ENCODE measurements at regions not wholly inside any gene's neighbourhood (a gene's known extent, or its start where the extent isn't known, plus 50 kb on each side); places are given as distances from the start of the nearest gene placed in this dataset.

DNA sequence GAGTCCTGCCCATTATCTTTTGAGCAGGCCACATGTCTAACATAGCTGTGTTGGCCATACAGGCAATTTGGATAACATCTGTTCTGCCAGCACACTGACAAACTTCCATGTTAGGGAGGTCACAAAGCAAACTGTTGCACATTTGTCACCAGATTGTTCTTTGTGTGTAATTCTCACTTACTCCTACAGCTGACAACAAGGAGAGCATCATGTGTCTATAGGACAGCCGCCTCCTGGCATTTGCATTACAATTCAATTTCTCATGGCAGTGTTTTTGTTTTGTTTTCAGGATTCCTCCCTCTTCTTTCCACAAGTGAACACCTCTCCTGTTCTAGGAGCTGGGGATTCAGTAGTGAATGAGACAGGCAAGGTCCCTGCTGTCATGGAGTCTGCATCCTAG, 94.3 kb upstream of the LEF1 start:
- no peak for DNase-seq

DNA sequence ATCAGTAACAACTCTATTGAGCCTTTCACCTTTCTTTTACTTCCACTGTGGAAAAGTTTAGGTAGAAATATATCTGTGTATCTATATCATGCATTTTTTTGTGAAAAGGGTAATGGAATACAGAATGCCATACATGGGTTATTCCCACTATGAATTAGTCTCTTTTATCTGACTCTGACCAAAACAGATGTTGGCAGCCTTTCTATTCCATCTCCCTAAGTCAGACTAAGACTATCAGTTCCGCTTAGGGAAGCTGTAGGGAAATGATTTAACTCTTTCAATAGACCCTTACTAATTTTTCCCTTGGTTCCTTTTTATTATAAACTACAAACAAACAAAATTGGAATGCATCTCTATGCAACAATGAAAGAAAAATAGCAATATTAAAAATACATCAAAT, 92.3 kb upstream of the LEF1 start:
- DNase-seq = no peak

DNA sequence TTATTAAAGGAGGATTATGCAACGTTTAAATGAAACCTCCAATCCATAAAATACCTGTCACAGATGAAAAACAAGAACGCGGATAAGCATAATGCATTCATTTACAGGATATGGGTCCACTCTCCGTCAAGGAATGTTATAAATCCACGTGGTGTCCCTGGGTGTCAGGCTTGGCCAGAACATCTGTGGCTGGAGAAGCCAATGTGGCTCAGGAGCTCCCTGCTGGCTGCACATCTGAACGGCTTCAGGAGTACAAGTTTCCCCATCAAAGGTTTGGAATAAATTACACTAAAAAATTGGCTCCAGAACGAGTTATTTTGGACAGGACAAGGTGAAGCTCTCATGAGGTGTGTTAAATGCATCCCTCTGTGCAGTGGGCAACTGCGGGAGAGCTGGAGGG, 87.8 kb upstream of the LEF1 start:
- DNase-seq = no peak

DNA sequence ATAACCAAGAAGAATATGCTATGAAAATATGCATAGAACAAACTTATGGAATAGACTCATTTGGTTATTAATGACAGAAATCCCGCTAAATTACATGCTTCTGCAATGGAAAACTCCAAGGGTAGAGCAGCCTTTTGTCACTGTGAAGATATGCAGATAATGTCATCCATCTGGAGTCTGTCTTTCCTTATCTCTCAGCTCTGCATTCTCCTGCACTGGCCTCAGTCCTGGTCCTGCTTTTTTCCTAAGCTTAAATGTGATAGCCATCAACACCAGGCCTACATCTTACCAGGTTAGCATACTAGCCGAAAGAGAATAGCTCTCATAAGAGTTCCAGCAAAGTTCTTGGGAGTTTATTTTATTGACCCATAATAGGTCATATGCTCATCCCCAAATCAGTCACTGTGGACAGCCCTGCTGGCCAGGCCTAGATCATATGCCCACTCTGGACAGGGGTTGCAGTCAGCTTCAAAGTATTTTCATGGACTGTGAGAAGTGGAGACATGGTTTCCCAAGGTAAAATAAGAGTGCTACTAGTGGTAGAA, 86.5 kb upstream of the LEF1 start:
- DNase-seq = no peak

DNA sequence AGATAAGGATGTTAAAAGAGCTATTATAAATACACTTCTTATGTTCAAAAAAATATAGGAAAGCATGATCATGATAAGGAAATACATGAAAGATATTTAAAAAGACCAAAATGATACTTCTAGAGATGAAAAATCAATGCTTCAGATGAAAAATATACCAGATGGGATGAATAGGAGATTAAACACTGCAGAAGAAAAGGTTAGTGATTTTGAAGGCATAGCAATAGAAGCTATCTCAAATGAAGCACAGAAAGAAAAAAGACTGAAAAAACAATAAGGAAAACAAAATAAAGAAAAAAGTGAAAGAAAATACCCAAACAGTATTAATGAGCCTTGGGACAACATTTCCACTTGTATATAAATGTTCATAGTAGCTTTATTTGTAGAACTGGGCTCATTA, 80.7 kb upstream of the LEF1 start:
- DNase-seq = no peak

DNA sequence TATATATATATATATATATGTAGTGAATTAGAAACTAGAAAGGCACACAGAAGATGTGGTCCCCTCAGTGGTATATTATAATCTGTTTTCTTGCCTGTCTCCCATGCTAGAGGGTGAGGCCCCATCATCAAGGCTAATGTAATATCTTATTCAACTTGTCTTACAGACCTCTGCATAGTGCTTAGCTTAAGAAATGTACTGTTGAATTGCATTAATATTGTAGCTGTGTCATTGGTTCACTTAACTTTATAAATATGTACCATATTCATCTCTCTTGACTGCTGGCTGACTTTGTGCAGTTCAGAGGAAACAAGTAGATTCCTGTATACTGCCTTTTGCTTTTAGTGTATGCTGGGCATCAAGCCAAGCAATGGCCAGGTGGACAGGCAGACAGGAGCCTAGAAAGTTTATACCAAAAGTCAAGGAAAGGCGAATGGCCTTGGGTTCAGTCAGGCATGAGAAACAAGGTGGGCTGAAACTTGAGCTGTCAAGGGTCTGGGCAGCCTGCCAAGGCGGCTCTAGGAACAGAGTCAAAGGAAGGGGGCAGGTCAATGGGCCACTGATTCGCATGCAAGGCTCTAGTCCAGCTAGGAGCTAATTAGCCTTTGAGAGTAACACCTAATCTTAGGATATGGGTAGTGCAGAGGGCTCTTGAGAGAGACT, 78.8 kb upstream of the LEF1 start:
- no peak for DNase-seq

DNA sequence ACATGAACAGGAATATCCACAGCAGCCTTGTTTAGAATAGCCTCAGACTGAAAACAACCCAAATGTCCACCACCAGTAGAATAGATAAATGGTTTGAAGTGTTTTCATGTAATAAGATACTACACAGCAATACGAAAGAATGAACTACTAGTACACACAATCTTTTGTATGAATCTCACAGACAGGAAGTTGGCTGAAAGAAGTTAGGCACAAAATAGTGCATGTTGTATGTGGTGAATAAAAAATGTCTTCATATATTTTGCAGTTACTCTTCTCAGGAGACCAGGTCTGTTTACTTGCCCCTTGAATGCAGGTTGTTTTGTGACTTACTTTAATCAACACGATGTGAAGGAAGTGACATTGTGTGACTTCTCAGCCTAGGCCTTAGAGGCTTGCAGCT, 75.9 kb upstream of the LEF1 start:
- no peak for DNase-seq

DNA sequence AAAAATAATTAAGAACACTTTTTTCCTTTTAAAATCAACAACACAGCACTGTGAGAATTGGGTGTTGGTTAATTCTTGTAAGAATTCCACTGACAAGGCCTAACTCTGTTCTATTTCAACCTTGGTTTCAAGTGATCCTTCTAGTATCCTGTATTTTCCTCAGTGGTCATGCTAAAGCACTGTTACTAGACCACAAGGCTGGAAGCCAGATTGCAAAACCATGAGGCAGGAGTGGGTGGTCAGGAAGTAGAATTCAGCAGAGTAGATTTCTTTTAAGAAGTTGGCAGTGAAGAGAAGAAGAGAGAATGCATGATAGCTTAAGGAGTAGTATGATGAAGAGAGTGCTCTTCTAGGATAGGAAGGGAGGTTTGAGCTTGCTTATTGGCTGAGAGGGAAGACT, 71.6 kb upstream of the LEF1 start:
- no peak for DNase-seq

DNA sequence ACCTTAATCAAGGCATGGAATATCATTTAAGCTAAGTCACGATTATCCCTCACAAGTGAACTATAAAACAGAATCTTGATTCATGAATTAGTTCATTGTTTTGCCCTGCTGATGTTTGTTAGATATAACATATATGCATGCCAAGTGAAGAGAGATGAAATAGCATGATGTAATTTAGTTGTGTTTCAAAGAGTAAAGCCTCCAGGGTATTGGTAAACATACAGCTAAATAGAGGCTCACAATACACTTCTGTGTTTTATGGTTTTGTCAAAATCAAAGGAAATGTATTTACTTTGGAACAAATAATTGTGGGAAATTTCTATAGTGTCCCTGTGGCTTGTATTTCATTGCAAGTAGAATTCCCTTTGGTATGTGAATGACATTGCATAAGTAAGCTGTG, 69.0 kb upstream of the LEF1 start:
- DNase-seq = no peak

DNA sequence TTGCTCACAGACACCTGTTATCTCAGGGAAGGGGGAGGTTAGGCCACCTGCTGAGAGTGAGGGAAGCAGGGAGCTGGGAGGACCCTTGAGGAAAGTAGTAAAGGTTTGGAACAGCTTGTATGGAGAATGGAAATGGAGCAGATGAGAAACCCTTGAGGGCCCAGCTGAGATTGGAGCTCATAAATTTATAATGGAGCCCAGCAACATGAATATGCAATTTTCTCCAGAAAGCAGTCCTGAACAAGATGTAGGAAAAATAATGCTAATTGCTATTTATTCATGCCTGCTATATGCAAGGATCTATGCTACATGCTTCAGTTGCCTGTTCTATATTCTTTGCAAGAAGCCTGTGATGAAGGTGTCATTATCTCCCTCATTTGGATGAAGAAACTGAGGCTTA, 67.5 kb upstream of the LEF1 start:
- no peak for DNase-seq

DNA sequence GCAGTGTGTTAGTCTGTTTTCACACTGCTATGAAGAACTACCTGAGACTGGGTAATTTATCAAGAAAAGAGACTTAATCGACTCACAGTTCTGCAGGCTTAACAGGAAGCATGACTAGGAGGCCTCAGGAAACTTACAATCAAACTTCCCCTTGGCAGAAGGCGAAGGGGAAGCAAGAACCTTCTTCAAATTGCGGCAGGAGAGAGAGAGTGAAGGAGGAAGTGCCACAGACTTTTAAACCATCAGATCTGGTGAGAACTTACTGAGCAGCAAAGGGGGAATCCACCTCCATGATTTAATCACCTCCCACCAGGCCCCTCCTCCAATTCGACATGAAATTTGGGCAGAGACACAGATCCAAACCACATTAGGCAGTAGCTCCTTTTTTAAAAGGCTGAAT, 59.2 kb upstream of the LEF1 start:
- no peak for DNase-seq

DNA sequence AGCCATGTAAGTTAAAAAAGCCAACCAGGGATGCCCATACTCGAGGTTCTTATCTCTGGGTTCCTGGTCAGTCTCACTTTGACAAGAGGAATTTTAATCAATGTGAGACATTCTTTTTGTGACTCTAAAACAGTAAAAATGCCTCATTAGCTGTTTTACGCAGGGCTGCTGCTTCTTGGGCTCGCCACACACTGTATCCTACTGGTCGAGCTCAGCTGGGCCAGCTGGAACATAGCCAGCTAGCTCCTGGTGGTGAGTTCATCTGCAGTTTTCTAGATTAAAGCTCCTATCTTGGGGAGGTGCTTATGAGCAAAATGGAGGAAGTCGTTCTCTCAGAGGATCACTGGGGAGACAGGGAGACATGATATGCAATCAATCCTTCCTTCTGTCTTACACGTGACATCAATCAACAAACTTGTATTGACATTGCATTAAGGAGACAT, 55.9 kb upstream of the LEF1 start:
- DNase-seq = no peak

DNA sequence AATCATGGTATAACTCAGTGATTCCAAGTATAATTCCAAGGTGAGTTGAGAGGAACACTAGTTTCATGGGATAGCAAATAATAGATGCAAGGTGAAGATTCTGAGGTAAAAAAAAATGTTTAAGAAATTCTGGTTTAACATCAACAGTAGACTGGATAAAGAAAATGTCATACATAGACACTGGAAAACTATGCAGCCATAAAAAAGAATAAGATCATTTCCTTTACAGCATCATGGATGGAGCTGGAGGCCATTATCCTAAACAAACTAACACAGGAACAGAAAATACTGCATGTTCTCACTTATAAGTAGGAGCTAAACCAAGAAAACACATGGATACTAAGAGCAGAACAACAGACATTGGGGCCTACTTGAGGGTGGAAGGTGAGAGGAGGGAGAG, 54.6 kb upstream of the LEF1 start:
- no peak for DNase-seq

DNA sequence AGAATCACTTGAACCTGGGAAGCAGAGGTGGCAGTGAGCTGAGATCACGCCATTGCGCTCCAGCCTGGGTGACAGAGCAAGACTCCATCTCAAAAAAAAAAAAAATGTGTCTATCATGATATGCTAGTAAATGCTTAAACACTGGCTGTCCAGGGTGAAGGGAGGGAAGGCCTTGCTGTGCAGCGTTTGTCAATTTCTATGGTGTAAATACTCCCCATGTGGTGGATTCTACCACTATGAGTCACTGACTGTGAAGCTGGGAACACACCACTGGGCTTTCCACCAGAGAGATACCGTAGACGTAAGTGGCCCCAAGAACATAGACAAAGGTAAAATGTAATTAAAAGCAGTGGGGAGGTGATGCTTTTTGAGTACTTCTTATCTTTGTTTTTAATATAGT, 51.3 kb upstream of the LEF1 start:
- DNase-seq = no peak
